HG02938 (cell line): ENCODE measurements at regions not wholly inside any gene's neighbourhood (a gene's known extent, or its start where the extent isn't known, plus 50 kb on each side); places are given as distances from the start of the nearest gene placed in this dataset.

ENCODE experiments used
- ATAC-seq: cut with Tn5 transposase; IDR thresholded peaks from one replicate; pipeline ENCODE4 v1.9.1; 2021; ENCODE audit warnings: mild to moderate bottlenecking, moderate library complexity; ENCODE audit not compliant: unreplicated experiment

GRCh38 chr12:87846045-87846444 is 183.2 kb downstream of the C12orf50 start:
- ATAC-seq, result no peak

- no peak for ATAC-seq
Measured at GRCh38 chr12:87841935-87842334, 187.3 kb downstream of the C12orf50 start.

GRCh38 chr12:87836190-87836589 is 193.0 kb downstream of the C12orf50 start:
- no peak for ATAC-seq

GRCh38 chr12:87828382-87828973 is 200.7 kb downstream of the C12orf50 start:
- ATAC-seq, result no peak

- no peak for ATAC-seq
Measured at GRCh38 chr12:87827638-87828264, 201.4 kb downstream of the C12orf50 start.

- no peak for ATAC-seq
Measured at GRCh38 chr12:87822923-87823322, 206.3 kb downstream of the C12orf50 start.

GRCh38 chr12:87820524-87821202 is 208.5 kb downstream of the C12orf50 start:
- no peak for ATAC-seq

- ATAC-seq, result no peak
Measured at GRCh38 chr12:87818441-87818840, 210.8 kb downstream of the C12orf50 start.

- ATAC-seq, result no peak
Measured at GRCh38 chr12:87815771-87816585, 213.2 kb downstream of the C12orf50 start.

GRCh38 chr12:87814625-87815024 is 214.6 kb downstream of the C12orf50 start:
- ATAC-seq, result no peak

GRCh38 chr12:87813476-87814234 is 215.5 kb downstream of the C12orf50 start:
- ATAC-seq, result no peak

GRCh38 chr12:87812681-87813080 is 216.5 kb downstream of the C12orf50 start:
- ATAC-seq, result no peak

GRCh38 chr12:87812030-87812429 is 217.2 kb downstream of the C12orf50 start:
- ATAC-seq, result no peak

GRCh38 chr12:87809916-87810315 is 219.3 kb downstream of the C12orf50 start:
- no peak for ATAC-seq

- ATAC-seq, result no peak
Measured at GRCh38 chr12:87807086-87807485, 222.1 kb downstream of the C12orf50 start.

- ATAC-seq, result no peak
Measured at GRCh38 chr12:87806310-87806709, 222.9 kb downstream of the C12orf50 start.

- ATAC-seq, result no peak
Measured at GRCh38 chr12:87804386-87804785, 224.8 kb downstream of the C12orf50 start.

GRCh38 chr12:87802721-87803011 is 226.5 kb downstream of the C12orf50 start:
- ATAC-seq, result no peak

GRCh38 chr12:87801860-87802720 is 227.1 kb downstream of the C12orf50 start:
- no peak for ATAC-seq

GRCh38 chr12:87796961-87797516 is 232.2 kb downstream of the C12orf50 start:
- no peak for ATAC-seq
